OCI-LY7 (cell line): ENCODE measurements at regions not wholly inside any gene's neighbourhood (a gene's known extent, or its start where the extent isn't known, plus 50 kb on each side); places are given as distances from the start of the nearest gene placed in this dataset.

ENCODE experiments used
- CTCF ChIP-seq: fragments of 200-600 bp; sonication (generic); conservative IDR thresholded peaks from 2 replicates; pipeline ENCODE4 v1.5.1; 2014; ENCODE audit warnings: mild to moderate bottlenecking, antibody characterized with exemption, low read length, moderate library complexity, mixed read lengths
- EZH2phosphoT487 ChIP-seq: fragments of 200-600 bp; sonication (generic); IDR thresholded peaks from 2 replicates; pipeline ENCODE4 v1.6.1; 2018; ENCODE audit warnings: low read depth, borderline replicate concordance, mild to moderate bottlenecking, mixed run types, antibody characterized with exemption, low read length, moderate library complexity, mixed read lengths

- TF ChIP-seq CTCF, result no peak
- TF ChIP-seq EZH2phosphoT487, result no peak
Observed at GRCh38 chr9:102482776-102483175, 512.4 kb upstream of the CYLC2 start.
